ENCODE measurements at regions not wholly inside any gene's neighbourhood (a gene's known extent, or its start where the extent isn't known, plus 50 kb on each side); places are given as distances from the start of the nearest gene placed in this dataset.

GRCh38 chr2:126504949-126505348 lies 151.0 kb upstream of the GYPC start:
- DNase-seq, result no peak
- Histone ChIP-seq H3K9ac (ENCODE audit: low read length in 3 of 3) (no peak overlapping the region), H3K4me1 (ENCODE audit: control insufficient read depth in 2 of 3, insufficient read depth in 2 of 3, low read depth in 1 of 3, low read length in 3 of 3) (no peaks in the 10 kb centered on the region), H3K4me3 (ENCODE audit: low read length in 3 of 3) (no peak overlapping the region), H3K9me3 (ENCODE audit: control insufficient read depth in 2 of 3, insufficient read depth in 1 of 3, low read length in 3 of 3) (no peaks in the 10 kb centered on the region), H3K27ac (ENCODE audit: low read depth in 2 of 2, low read length in 2 of 2) (no peak overlapping the region), H3K36me3 (ENCODE audit: control insufficient read depth in 2 of 3, insufficient read depth in 3 of 3, low read length in 3 of 3) (no peaks in the 10 kb centered on the region), H3K27me3 (ENCODE audit: control insufficient read depth, insufficient read depth, low read length) (no peaks in the 10 kb centered on the region)
- intact Hi-C loops (cut with DNase I), result no loop called here
- FAIRE-seq, result no peak
- no peak for TF ChIP-seq CTCF (IDR thresholded peaks at IDR 0.05; ENCODE audit: borderline replicate concordance, extremely low read depth, insufficient read depth)

DNA sequence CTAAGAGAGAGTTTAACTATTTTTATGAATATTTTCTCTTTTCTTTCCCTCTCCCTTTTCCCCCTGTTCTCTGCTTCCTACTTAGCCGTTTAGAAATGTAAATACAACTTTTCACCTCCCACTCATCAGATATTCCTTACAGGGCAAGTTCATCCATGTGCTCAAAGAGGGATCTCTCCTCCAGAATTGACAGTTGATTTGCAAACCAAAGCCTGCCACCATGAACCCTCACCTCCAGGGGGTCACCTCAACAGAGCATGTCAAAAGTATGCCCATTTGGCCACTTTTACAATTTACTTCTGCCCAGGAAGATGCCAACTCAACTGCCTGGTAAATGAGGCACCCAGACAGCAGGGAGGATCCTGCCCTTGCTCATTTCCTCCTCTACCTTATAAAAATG lies 149.2 kb upstream of the GYPC start:
- intact Hi-C loops (cut with DNase I), result no loop called here
- Histone ChIP-seq H3K9ac (ENCODE audit: low read length in 3 of 3) (no peak overlapping the region), H3K4me1 (ENCODE audit: control insufficient read depth in 2 of 3, insufficient read depth in 2 of 3, low read depth in 1 of 3, low read length in 3 of 3) (no peaks in the 10 kb centered on the region), H3K9me3 (ENCODE audit: control insufficient read depth in 2 of 3, insufficient read depth in 1 of 3, low read length in 3 of 3) (no peaks in the 10 kb centered on the region), H3K4me3 (ENCODE audit: low read length in 3 of 3) (no peak overlapping the region), H3K36me3 (ENCODE audit: control insufficient read depth in 2 of 3, insufficient read depth in 3 of 3, low read length in 3 of 3) (no peaks in the 10 kb centered on the region), H3K27me3 (ENCODE audit: control insufficient read depth, insufficient read depth, low read length) (no peaks in the 10 kb centered on the region), H3K27ac (ENCODE audit: low read depth in 2 of 2, low read length in 2 of 2) (no peak overlapping the region)
- FAIRE-seq, result no peak
- DNase-seq, result no peak
- TF ChIP-seq CTCF (IDR thresholded peaks at IDR 0.05; ENCODE audit: borderline replicate concordance, extremely low read depth, insufficient read depth), result no peak

DNA sequence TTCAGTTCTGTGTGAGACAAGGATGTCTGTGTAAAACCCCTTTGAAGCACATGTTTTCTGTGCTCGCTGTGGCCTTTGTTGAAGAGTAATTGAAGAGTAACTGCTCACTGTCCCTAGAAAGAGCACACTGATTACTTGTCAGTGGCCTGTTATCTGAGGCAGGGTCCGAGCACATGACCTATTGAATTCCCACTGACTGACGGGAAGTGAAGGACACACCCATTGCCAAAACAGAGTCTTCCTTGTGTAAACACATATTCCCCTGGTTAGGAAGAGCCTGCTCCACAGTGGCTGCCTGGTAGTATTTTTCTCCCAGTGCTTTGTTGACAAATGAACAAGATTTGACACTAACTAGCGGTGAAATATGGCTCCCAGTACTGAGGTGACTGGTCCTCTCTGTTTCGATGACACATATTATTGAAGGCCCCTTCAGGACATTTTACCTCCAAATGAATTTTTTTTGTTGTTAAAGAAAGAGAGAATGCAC lies 148.5 kb upstream of the GYPC start:
- no peak for FAIRE-seq

More for the DNA sequence above, 148.5 kb upstream of the GYPC start:
- no peaks in the 10 kb centered on the region for H3K9me3 ChIP-seq (ENCODE audit: control insufficient read depth in 2 of 3, insufficient read depth in 1 of 3, low read length in 3 of 3)
- no peaks in the 10 kb centered on the region for H3K36me3 ChIP-seq (ENCODE audit: control insufficient read depth in 2 of 3, insufficient read depth in 3 of 3, low read length in 3 of 3)
- no peaks in the 10 kb centered on the region for H3K27me3 ChIP-seq (ENCODE audit: control insufficient read depth, insufficient read depth, low read length)
- no peak overlapping the region for H3K27ac ChIP-seq (ENCODE audit: low read depth in 2 of 2, low read length in 2 of 2)
- TF ChIP-seq CTCF (IDR thresholded peaks at IDR 0.05; ENCODE audit: borderline replicate concordance, extremely low read depth, insufficient read depth), result no peak
- H3K4me1 ChIP-seq (ENCODE audit: control insufficient read depth in 2 of 3, insufficient read depth in 2 of 3, low read depth in 1 of 3, low read length in 3 of 3), result no peaks in the 10 kb centered on the region
- no peak overlapping the region for H3K9ac ChIP-seq (ENCODE audit: low read length in 3 of 3)
- no peak overlapping the region for H3K4me3 ChIP-seq (ENCODE audit: low read length in 3 of 3)
- DNase-seq, result peak in 4 of 5 donors; percentile 27 to 63 (median 45)
- intact Hi-C loops (cut with DNase I), result no loop called here
